ENCODE measurements at regions not wholly inside any gene's neighbourhood (a gene's known extent, or its start where the extent isn't known, plus 50 kb on each side); places are given as distances from the start of the nearest gene placed in this dataset.

- no peaks in the 10 kb centered on the region for H3K4me1 ChIP-seq
- H3K4me2 ChIP-seq: no peak overlapping the region
- peaks cover 22% of the 10 kb centered on the region for H3K9me3 Mint-ChIP-seq
- no peaks in the 10 kb centered on the region for H3K36me3 ChIP-seq
- no peaks in the 10 kb centered on the region for H4K20me1 ChIP-seq (ENCODE audit: low read depth)
- peaks cover 14% of the 10 kb centered on the region for H3K4me1 Mint-ChIP-seq
- H3K27me3 ChIP-seq: no peaks in the 10 kb centered on the region
- H2AFZ ChIP-seq (replicated peaks): no peak overlapping the region
- H3K9ac ChIP-seq: no peak overlapping the region
- TF ChIP-seq CTCF (IDR thresholded peaks at IDR 0.05) (no peak), EZH2 (IDR thresholded peaks at IDR 0.05) (no peak), EZH2phosphoT487 (IDR thresholded peaks at IDR 0.05) (no peak)
- H3F3A ChIP-seq (ENCODE audit: low read depth): no peaks in the 10 kb centered on the region
- H3K4me3 ChIP-seq: no peak overlapping the region
- no peaks in the 10 kb centered on the region for H3K79me2 ChIP-seq (ENCODE audit: low read depth)
- H3K27ac Mint-ChIP-seq: no peak overlapping the region
- no peak for DNase-seq (ENCODE audit: low spot score)
- no peak overlapping the region for H3K27ac ChIP-seq
- H3K9me3 ChIP-seq (ENCODE audit: low read depth): peaks cover 3% of the 10 kb centered on the region
- no peaks in the 10 kb centered on the region for H3K36me3 Mint-ChIP-seq
- no peak overlapping the region for H3K4me3 Mint-ChIP-seq
- H3K27me3 Mint-ChIP-seq (ENCODE audit: insufficient read depth, low read depth): peaks cover 10% of the 10 kb centered on the region
Observed at GRCh38 chr2:238994432-238994831, 146.5 kb downstream of the TWIST2 start.

- no peaks in the 10 kb centered on the region for H3K4me1 ChIP-seq
- Mint-ChIP-seq H3K27me3 (ENCODE audit: insufficient read depth, low read depth) (peaks cover 10% of the 10 kb centered on the region), H3K9me3 (peaks cover 22% of the 10 kb centered on the region), H3K27ac (no peak overlapping the region), H3K4me3 (no peak overlapping the region), H3K4me1 (peaks cover 14% of the 10 kb centered on the region), H3K36me3 (no peaks in the 10 kb centered on the region)
- no peak overlapping the region for H3K4me2 ChIP-seq
- H3K79me2 ChIP-seq (ENCODE audit: low read depth): no peaks in the 10 kb centered on the region
- H3K27ac ChIP-seq: no peak overlapping the region
- no peaks in the 10 kb centered on the region for H3F3A ChIP-seq (ENCODE audit: low read depth)
- H2AFZ ChIP-seq (replicated peaks): no peak overlapping the region
- no peaks in the 10 kb centered on the region for H3K36me3 ChIP-seq
- no peaks in the 10 kb centered on the region for H3K27me3 ChIP-seq
- no peak for DNase-seq (ENCODE audit: low spot score)
- H3K9ac ChIP-seq: no peak overlapping the region
- no peak overlapping the region for H3K4me3 ChIP-seq
- peaks cover 3% of the 10 kb centered on the region for H3K9me3 ChIP-seq (ENCODE audit: low read depth)
- no peaks in the 10 kb centered on the region for H4K20me1 ChIP-seq (ENCODE audit: low read depth)
- no peak for TF ChIP-seq EZH2 (IDR thresholded peaks at IDR 0.05)
- TF ChIP-seq CTCF (IDR thresholded peaks at IDR 0.05): no peak
- no peak for TF ChIP-seq EZH2phosphoT487 (IDR thresholded peaks at IDR 0.05)
Observed at GRCh38 chr2:238994876-238995275, 147.0 kb downstream of the TWIST2 start.

- no peak overlapping the region for H3K4me3 ChIP-seq
- Mint-ChIP-seq H3K9me3 (peaks cover 22% of the 10 kb centered on the region), H3K4me3 (no peak overlapping the region), H3K27ac (no peak overlapping the region), H3K4me1 (peaks cover 16% of the 10 kb centered on the region), H3K27me3 (ENCODE audit: insufficient read depth, low read depth) (peaks cover 10% of the 10 kb centered on the region), H3K36me3 (no peaks in the 10 kb centered on the region)
- H3K4me1 ChIP-seq: no peaks in the 10 kb centered on the region
- no peak overlapping the region for H3K9ac ChIP-seq
- H3K4me2 ChIP-seq: no peak overlapping the region
- no peaks in the 10 kb centered on the region for H3K79me2 ChIP-seq (ENCODE audit: low read depth)
- H2AFZ ChIP-seq (replicated peaks): no peak overlapping the region
- no peaks in the 10 kb centered on the region for H3K27me3 ChIP-seq
- H3K27ac ChIP-seq: no peak overlapping the region
- no peaks in the 10 kb centered on the region for H3K36me3 ChIP-seq
- TF ChIP-seq CTCF (IDR thresholded peaks at IDR 0.05) (no peak), EZH2 (IDR thresholded peaks at IDR 0.05) (no peak), EZH2phosphoT487 (IDR thresholded peaks at IDR 0.05) (no peak)
- H3K9me3 ChIP-seq (ENCODE audit: low read depth): peaks cover 3% of the 10 kb centered on the region
- H3F3A ChIP-seq (ENCODE audit: low read depth): no peaks in the 10 kb centered on the region
- H4K20me1 ChIP-seq (ENCODE audit: low read depth): no peaks in the 10 kb centered on the region
- no peak for DNase-seq (ENCODE audit: low spot score)
Observed at GRCh38 chr2:238995634-238996033, 147.7 kb downstream of the TWIST2 start.

All from neural progenitor cell (in vitro differentiated cells).